Right cardiac atrium (tissue), 5 donors: ENCODE measurements at regions not wholly inside any gene's neighbourhood (a gene's known extent, or its start where the extent isn't known, plus 50 kb on each side); places are given as distances from the start of the nearest gene placed in this dataset.

Experiments used
- ATAC-seq, 2 donors: fragments of 200-7000 bp; cut with Tn5 transposase; one replicate each; pipeline versions ENCODE4 v1.8.0 to v1.9.1; 2020; ENCODE audit warnings: moderate library complexity in 2 of 2, mild to moderate bottlenecking in 1 of 2
- DNase-seq, 3 donors: peaks; one replicate each; pipeline ENCODE4 v3.0.0-alpha.2; 2020
- H3K27ac ChIP-seq: one replicate; pipeline ENCODE4 v1.5.1; 2013; ENCODE audit warnings: mild to moderate bottlenecking, low read length, control low read depth, moderate library complexity
- H3K27me3 ChIP-seq: one replicate; pipeline ENCODE4 v1.6.1; 2013; ENCODE audit not compliant: control insufficient read depth, insufficient read depth
- H3K4me1 ChIP-seq: one replicate; pipeline ENCODE4 v1.6.1; 2013; ENCODE audit warnings: low read length; ENCODE audit not compliant: control insufficient read depth, insufficient read depth
- H3K4me3 ChIP-seq: one replicate; pipeline ENCODE4 v1.5.1; 2013; ENCODE audit warnings: low read length, control low read depth
- H3K9me3 ChIP-seq: one replicate; pipeline ENCODE4 v1.6.1; 2013; ENCODE audit warnings: low read length; ENCODE audit not compliant: control insufficient read depth
- WGBS: extraction: QIAGEN DNeasy Blood & Tissue Kit; methylation state at CpG from one replicate; pipeline ENCODE4 v1.1.7; 2013; 5-methylcytosine and 5-hydroxymethylcytosine counted together
- intact Hi-C, 4 donors: fragments of 100-400 bp; cut with DNase I; formaldehyde crosslinking; loops; one replicate each; pipeline versions ENCODE4 v1.11.0 to v1.14.0; 2022 to 2023
- donor health status: healthy with polysubstance abuse.
- donor health status: DM: no; HTN: yes; CAD: no.
- donor health status: DM: no; HTN: no; CAD: no.
- donor health status: DM: no; HTN: yes; CAD: no; lungs with severe emphysema.
- donor health status: DM: yes; HTN: yes; CAD: no.

DNA sequence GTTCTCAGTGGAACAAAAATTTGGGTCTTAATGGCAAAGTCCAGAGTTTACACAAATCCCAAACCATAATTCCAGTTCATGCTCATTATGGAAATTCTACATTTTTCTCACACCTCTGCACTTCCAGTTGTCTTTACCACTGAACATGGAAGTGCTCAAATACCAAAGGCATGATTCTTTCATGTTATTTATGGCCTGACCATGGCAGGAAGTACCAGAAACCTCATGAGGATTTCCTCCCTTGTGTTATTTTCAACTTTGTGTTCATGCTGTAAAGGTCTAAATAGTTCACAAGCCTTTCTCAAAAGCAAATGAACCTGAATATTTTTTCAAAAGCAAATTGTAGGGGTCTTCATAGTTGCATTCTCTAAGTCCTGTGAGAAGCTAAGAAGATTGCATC lies 82.0 kb upstream of the ITGA1 start:
- Histone ChIP-seq H3K27ac (no peak overlapping the region), H3K9me3 (no peaks in the 10 kb centered on the region), H3K27me3 (no peaks in the 10 kb centered on the region), H3K4me1 (no peaks in the 10 kb centered on the region), H3K4me3 (no peak overlapping the region)
- intact Hi-C loops, result no loop called here
- ATAC-seq (no peak), DNase-seq (no peak)

DNA sequence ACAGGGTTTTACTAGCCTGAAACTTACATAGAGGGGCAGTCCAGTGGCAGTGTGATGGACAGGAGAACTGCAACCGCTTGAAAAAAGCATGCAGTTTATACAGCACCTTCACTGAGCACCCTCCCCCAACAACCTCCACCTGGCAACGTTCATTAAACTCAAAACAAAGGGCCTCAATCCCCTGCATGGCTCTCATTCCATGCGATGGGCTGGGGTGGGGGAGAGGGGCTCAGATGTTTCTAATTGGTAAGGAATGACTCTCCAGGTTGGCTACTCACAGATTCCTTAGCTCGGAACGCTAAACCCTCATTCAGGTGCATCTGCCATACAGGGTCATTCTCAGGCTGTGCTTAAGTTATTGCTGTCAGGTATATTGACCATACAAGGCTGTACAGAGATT lies 80.9 kb upstream of the ITGA1 start:
- ATAC-seq, result no peak
- Histone ChIP-seq H3K9me3 (no peaks in the 10 kb centered on the region), H3K4me1 (no peaks in the 10 kb centered on the region), H3K4me3 (no peak overlapping the region), H3K27me3 (no peaks in the 10 kb centered on the region), H3K27ac (no peak overlapping the region)
- 83% methylated on average over 5 of the region's 5 CpGs for WGBS
- DNase-seq, result no peak
- intact Hi-C loops, result no loop called here

GRCh38 chr5:52707616-52708015 lies 80.1 kb upstream of the ITGA1 start:
- Histone ChIP-seq H3K4me3 (no peak overlapping the region), H3K27me3 (no peaks in the 10 kb centered on the region), H3K4me1 (no peaks in the 10 kb centered on the region), H3K9me3 (no peaks in the 10 kb centered on the region), H3K27ac (no peak overlapping the region)
- ATAC-seq, result no peak
- DNase-seq, result no peak
- intact Hi-C loops, result no loop called here
- 64% methylated on average over 2 of the region's 2 CpGs for WGBS

DNA sequence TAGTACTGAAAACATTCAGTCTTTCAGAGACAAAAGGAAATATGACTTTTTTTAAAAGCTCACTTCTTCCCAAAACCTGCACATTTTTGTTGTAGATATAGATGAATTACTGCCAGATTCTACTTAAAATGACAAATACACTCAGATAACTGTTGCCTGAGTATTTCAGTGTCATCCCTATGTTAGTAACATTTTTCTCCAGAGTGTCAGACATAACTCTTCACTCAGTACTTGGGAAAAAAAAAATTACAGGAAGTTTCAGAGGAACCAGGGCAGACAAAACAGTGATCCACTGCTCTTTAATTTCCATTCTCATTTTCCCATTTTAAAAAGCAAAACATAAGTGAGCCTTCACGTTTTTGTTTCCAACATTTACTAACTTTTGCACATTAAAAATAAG lies 79.3 kb upstream of the ITGA1 start:
- DNase-seq (no peak), ATAC-seq (no peak)
- intact Hi-C loops, result no loop called here
- no peaks in the 10 kb centered on the region for H3K4me1 ChIP-seq
- no peaks in the 10 kb centered on the region for H3K27me3 ChIP-seq
- H3K27ac ChIP-seq, result no peak overlapping the region
- no peak overlapping the region for H3K4me3 ChIP-seq
- H3K9me3 ChIP-seq, result no peaks in the 10 kb centered on the region
- 26% methylated on average over 1 of the region's 1 CpG for WGBS

GRCh38 chr5:52709167-52709925 lies 78.4 kb upstream of the ITGA1 start:
- no peak overlapping the region for H3K27ac ChIP-seq
- no peaks in the 10 kb centered on the region for H3K4me1 ChIP-seq
- ATAC-seq (peak in 1 of 2 donors; percentile 61), DNase-seq (no peak)
- intact Hi-C loops, result no loop called here
- 37% methylated on average over 6 of the region's 6 CpGs for WGBS
- H3K4me3 ChIP-seq, result no peak overlapping the region
- H3K9me3 ChIP-seq, result no peaks in the 10 kb centered on the region
- no peaks in the 10 kb centered on the region for H3K27me3 ChIP-seq

GRCh38 chr5:52710310-52710971 lies 77.3 kb upstream of the ITGA1 start:
- H3K27ac ChIP-seq, result no peak overlapping the region
- DNase-seq (no peak), ATAC-seq (no peak)
- intact Hi-C loops, result no loop called here
- no peaks in the 10 kb centered on the region for H3K4me1 ChIP-seq
- H3K9me3 ChIP-seq, result no peaks in the 10 kb centered on the region
- no peaks in the 10 kb centered on the region for H3K27me3 ChIP-seq
- no peak overlapping the region for H3K4me3 ChIP-seq
- WGBS, result 59% methylated on average over 2 of the region's 2 CpGs

- no peaks in the 10 kb centered on the region for H3K27me3 ChIP-seq
- no peak overlapping the region for H3K4me3 ChIP-seq
- H3K9me3 ChIP-seq, result no peaks in the 10 kb centered on the region
- no peak for DNase-seq
- intact Hi-C loops, result no loop called here
- no peaks in the 10 kb centered on the region for H3K4me1 ChIP-seq
- WGBS, result 76% methylated on average over 2 of the region's 2 CpGs
- no peak for ATAC-seq
- H3K27ac ChIP-seq, result no peak overlapping the region
Observed at GRCh38 chr5:52710972-52711596, 76.6 kb upstream of the ITGA1 start.

DNA sequence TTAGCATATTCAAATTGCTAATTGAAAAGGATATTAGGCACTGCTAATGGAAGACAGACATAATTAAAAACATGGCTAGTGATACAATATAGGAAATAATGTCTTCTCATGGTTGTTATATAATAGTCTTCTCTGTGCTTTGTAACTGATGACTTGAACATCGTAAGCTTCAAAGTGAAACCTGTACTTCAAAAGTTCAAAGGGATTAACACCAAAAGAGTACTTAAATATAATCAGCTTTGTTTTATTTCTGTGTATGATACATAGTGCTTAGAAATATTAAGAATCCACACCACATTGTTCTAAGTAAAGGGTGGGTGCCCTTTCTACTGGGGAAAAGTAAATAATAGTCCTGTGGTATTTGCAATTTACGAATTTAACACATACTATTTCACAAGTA lies 75.4 kb upstream of the ITGA1 start:
- Histone ChIP-seq H3K9me3 (no peaks in the 10 kb centered on the region), H3K27ac (no peak overlapping the region), H3K4me3 (no peak overlapping the region), H3K27me3 (no peaks in the 10 kb centered on the region), H3K4me1 (no peaks in the 10 kb centered on the region)
- ATAC-seq (no peak), DNase-seq (no peak)
- intact Hi-C loops, result no loop called here
- WGBS, result 89% methylated on average over 2 of the region's 2 CpGs

GRCh38 chr5:52725065-52725746 lies 62.5 kb upstream of the ITGA1 start:
- DNase-seq (no peak), ATAC-seq (peak in 1 of 2 donors; percentile 46)
- Histone ChIP-seq H3K4me3 (no peak overlapping the region), H3K27ac (peak overlapping the region; percentile 29), H3K27me3 (no peaks in the 10 kb centered on the region), H3K9me3 (no peaks in the 10 kb centered on the region), H3K4me1 (no peaks in the 10 kb centered on the region)
- WGBS, result 46% methylated on average over 6 of the region's 6 CpGs
- intact Hi-C loops, result no loop called here

DNA sequence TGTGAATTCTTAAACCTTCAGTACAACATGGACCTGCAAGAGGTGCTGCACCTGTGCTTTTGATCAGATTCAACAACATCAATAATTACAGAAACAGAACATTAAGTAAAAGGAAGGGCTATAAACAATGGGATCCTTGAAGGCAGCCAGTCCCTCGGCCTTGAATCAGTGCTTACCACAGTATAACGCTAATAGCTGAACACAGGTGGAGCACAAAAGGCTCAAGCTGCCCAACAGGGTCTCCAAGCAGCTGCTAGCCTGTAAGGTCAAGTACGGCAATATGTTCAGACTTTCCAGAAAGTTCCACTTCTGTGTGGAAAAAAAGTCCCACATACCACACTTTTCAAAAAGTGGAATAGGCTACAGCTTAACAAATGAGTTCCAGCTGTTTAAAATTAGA lies 61.9 kb upstream of the ITGA1 start:
- intact Hi-C loops, result no loop called here
- ATAC-seq (peak in 1 of 2 donors; percentile 29), DNase-seq (peak in 1 of 3 donors; percentile 55)
- H3K9me3 ChIP-seq, result no peaks in the 10 kb centered on the region
- WGBS, result 49% methylated on average over 3 of the region's 3 CpGs
- H3K4me1 ChIP-seq, result no peaks in the 10 kb centered on the region
- no peaks in the 10 kb centered on the region for H3K27me3 ChIP-seq
- H3K4me3 ChIP-seq, result no peak overlapping the region
- H3K27ac ChIP-seq, result peak overlapping the region; percentile 29

DNA sequence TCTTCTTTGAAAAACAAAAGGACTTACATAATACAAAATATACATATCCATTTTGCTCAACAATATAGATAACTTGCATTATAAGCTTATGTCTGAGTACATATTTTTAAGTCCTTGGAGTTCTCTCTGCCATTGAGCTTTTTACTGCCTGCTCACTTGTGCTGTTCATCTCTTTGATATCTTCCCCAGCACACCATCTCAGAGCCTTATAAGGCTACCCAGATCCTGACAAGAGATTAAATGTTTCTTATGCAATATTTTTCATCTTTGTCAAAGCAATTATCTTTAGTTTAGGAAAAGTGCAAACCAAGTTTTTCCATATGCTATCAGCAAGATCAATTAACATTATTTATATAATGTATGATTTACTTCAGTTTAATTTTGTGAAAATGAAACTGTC lies 60.7 kb upstream of the ITGA1 start:
- ATAC-seq, result no peak
- intact Hi-C loops, result no loop called here
- Histone ChIP-seq H3K4me1 (no peaks in the 10 kb centered on the region), H3K9me3 (no peaks in the 10 kb centered on the region), H3K27ac (no peak overlapping the region), H3K4me3 (no peak overlapping the region), H3K27me3 (no peaks in the 10 kb centered on the region)
- DNase-seq, result no peak
